HG03095 (cell line): ENCODE measurements at regions not wholly inside any gene's neighbourhood (a gene's known extent, or its start where the extent isn't known, plus 50 kb on each side); places are given as distances from the start of the nearest gene placed in this dataset.

ENCODE experiments used
- ATAC-seq: cut with Tn5 transposase; IDR thresholded peaks from one replicate; pipeline ENCODE4 v1.9.1; 2021; ENCODE audit warnings: moderate library complexity; ENCODE audit not compliant: unreplicated experiment

- no peak for ATAC-seq
Observed at GRCh38 chr3:193825617-193826016, 232.6 kb downstream of the OPA1 start.

GRCh38 chr3:193826159-193826795 is 233.3 kb downstream of the OPA1 start:
- no peak for ATAC-seq

GRCh38 chr3:193827040-193827669 is 234.1 kb downstream of the OPA1 start:
- no peak for ATAC-seq

- ATAC-seq = no peak
Observed at GRCh38 chr3:193827871-193828270, 234.9 kb downstream of the OPA1 start.

GRCh38 chr3:193828477-193828876 is 235.5 kb downstream of the OPA1 start:
- no peak for ATAC-seq

- no peak for ATAC-seq
Observed at GRCh38 chr3:193829781-193830180, 236.8 kb downstream of the OPA1 start.

- ATAC-seq = no peak
Observed at GRCh38 chr3:193830791-193831191, 237.8 kb downstream of the OPA1 start.

- peak; percentile 61 for ATAC-seq
Observed at GRCh38 chr3:193831495-193832455, 238.8 kb downstream of the OPA1 start.

GRCh38 chr3:193832833-193833413 is 239.9 kb downstream of the OPA1 start:
- no peak for ATAC-seq

GRCh38 chr3:193833592-193833991 is 240.6 kb downstream of the OPA1 start:
- ATAC-seq = no peak

GRCh38 chr3:193835414-193835813 is 242.4 kb downstream of the OPA1 start:
- no peak for ATAC-seq

- no peak for ATAC-seq
Observed at GRCh38 chr3:193836511-193836910, 243.5 kb downstream of the OPA1 start.

- ATAC-seq = no peak
Observed at GRCh38 chr3:193836918-193837317, 243.9 kb downstream of the OPA1 start.

GRCh38 chr3:193837347-193837827 is 244.4 kb downstream of the OPA1 start:
- ATAC-seq = no peak

GRCh38 chr3:193840111-193840641 is 247.2 kb downstream of the OPA1 start:
- no peak for ATAC-seq

- no peak for ATAC-seq
Observed at GRCh38 chr3:193841581-193841980, 248.6 kb downstream of the OPA1 start.

GRCh38 chr3:193842029-193842798 is 249.2 kb downstream of the OPA1 start:
- ATAC-seq = peak; percentile 81

GRCh38 chr3:193842832-193843473 is 249.9 kb downstream of the OPA1 start:
- no peak for ATAC-seq

GRCh38 chr3:193843474-193844301 is 250.7 kb downstream of the OPA1 start:
- ATAC-seq = no peak
